Hematopoietic multipotent progenitor cell treated with erythropoietin and hydrocortisone succinate and interleukin-3 and kit ligand, for 6 days (in vitro differentiated cells): ENCODE measurements at regions not wholly inside any gene's neighbourhood (a gene's known extent, or its start where the extent isn't known, plus 50 kb on each side); places are given as distances from the start of the nearest gene placed in this dataset.
A peak's percentile ranks its signal among the peaks of the same experiment; 100 is the strongest.

Experiments
- DNase-seq: peaks from one replicate; pipeline ENCODE4 v3.0.0-alpha.2; 2015

- no peak for DNase-seq
These were observed 604.0 kb downstream of the HS3ST4 start for GRCh38 chr16:26295625-26296304.

GRCh38 chr16:26301516-26301915, 609.8 kb downstream of the HS3ST4 start:
- DNase-seq: no peak

GRCh38 chr16:26316683-26317464, 625.1 kb downstream of the HS3ST4 start:
- DNase-seq: no peak

- DNase-seq: no peak
These were observed 626.1 kb downstream of the HS3ST4 start for GRCh38 chr16:26317885-26318284.

- DNase-seq: no peak
These were observed 638.9 kb downstream of the HS3ST4 start for GRCh38 chr16:26330654-26331053.

- peak; percentile 1 for DNase-seq
These were observed 642.7 kb downstream of the HS3ST4 start for GRCh38 chr16:26334218-26335111.

- DNase-seq: no peak
These were observed 643.6 kb downstream of the HS3ST4 start for GRCh38 chr16:26335236-26335853.

- DNase-seq: no peak
These were observed 650.9 kb downstream of the HS3ST4 start for GRCh38 chr16:26342621-26343020.

- DNase-seq: no peak
These were observed 652.5 kb downstream of the HS3ST4 start for GRCh38 chr16:26344240-26344776.

GRCh38 chr16:26344976-26345375, 653.2 kb downstream of the HS3ST4 start:
- DNase-seq: no peak

GRCh38 chr16:26345966-26346365, 654.2 kb downstream of the HS3ST4 start:
- no peak for DNase-seq

GRCh38 chr16:26348095-26348494, 656.3 kb downstream of the HS3ST4 start:
- no peak for DNase-seq

- no peak for DNase-seq
These were observed 669.1 kb downstream of the HS3ST4 start for GRCh38 chr16:26360867-26361266.

GRCh38 chr16:26363581-26363980, 671.8 kb downstream of the HS3ST4 start:
- no peak for DNase-seq

GRCh38 chr16:26365161-26365940, 673.6 kb downstream of the HS3ST4 start:
- DNase-seq: no peak

GRCh38 chr16:26371349-26371869, 679.6 kb downstream of the HS3ST4 start:
- DNase-seq: no peak

GRCh38 chr16:26374279-26374925, 682.6 kb downstream of the HS3ST4 start:
- no peak for DNase-seq

GRCh38 chr16:26382586-26382985, 684.1 kb upstream of the C16orf82 start:
- DNase-seq: no peak

GRCh38 chr16:26386096-26386495, 680.6 kb upstream of the C16orf82 start:
- DNase-seq: no peak

GRCh38 chr16:26391833-26392232, 674.9 kb upstream of the C16orf82 start:
- no peak for DNase-seq

GRCh38 chr16:26394409-26394808, 672.3 kb upstream of the C16orf82 start:
- DNase-seq: no peak
